Neural cell (in vitro differentiated cells): ENCODE measurements at regions not wholly inside any gene's neighbourhood (a gene's known extent, or its start where the extent isn't known, plus 50 kb on each side); places are given as distances from the start of the nearest gene placed in this dataset.

Experiments
- H2AFZ ChIP-seq: fragments of 200-600, 300-800 bp; sonication (generic), shearing (Covaris generic); 2 replicates; pipeline ENCODE4 v1.6.0; 2014; ENCODE audit warnings: low read depth, mild to moderate bottlenecking, antibody characterized with exemption, low read length, moderate library complexity
- H3F3A ChIP-seq: fragments of 200-600 bp; shearing (Covaris generic); 2 replicates; pipeline ENCODE4 v1.6.1; 2016; ENCODE audit warnings: mild to moderate bottlenecking, moderate library complexity, mixed read lengths, antibody characterized with exemption, low read length; ENCODE audit not compliant: insufficient read depth, poor library complexity, severe bottlenecking
- H3K27ac ChIP-seq: fragments of 200-600, 300-800 bp; sonication (generic), shearing (Covaris generic); 2 replicates; pipeline ENCODE4 v1.5.1; 2014; ENCODE audit warnings: mild to moderate bottlenecking, low read length, moderate library complexity
- H3K27me3 ChIP-seq: fragments of 300-800, 200-600 bp; sonication (generic), shearing (Covaris generic); 2 replicates; pipeline ENCODE4 v1.6.0; 2014; ENCODE audit warnings: mild to moderate bottlenecking, low read depth, low read length, moderate library complexity; ENCODE audit not compliant: insufficient read depth
- H3K36me3 ChIP-seq: fragments of 300-800, 200-600 bp; sonication (generic), shearing (Covaris generic); 2 replicates; pipeline ENCODE4 v1.5.1; 2014; ENCODE audit warnings: mild to moderate bottlenecking, antibody characterized with exemption, low read length, moderate library complexity; ENCODE audit not compliant: insufficient read depth
- H3K4me2 ChIP-seq: fragments of 300-800, 200-600 bp; sonication (generic), shearing (Covaris generic); 2 replicates; pipeline ENCODE4 v1.6.0; 2014; ENCODE audit warnings: mild to moderate bottlenecking, low read length
- H3K4me3 ChIP-seq: fragments of 300-800, 200-600 bp; sonication (generic), shearing (Covaris generic); 2 replicates; pipeline ENCODE4 v1.5.1; 2014; ENCODE audit warnings: mild to moderate bottlenecking, low read length, moderate library complexity
- H3K79me2 ChIP-seq: fragments of 200-600 bp; shearing (Covaris generic); replicated peaks from 2 replicates; pipeline ENCODE4 v1.6.0; 2014; ENCODE audit warnings: mild to moderate bottlenecking, low read length, moderate library complexity; ENCODE audit not compliant: insufficient read depth
- H3K9ac ChIP-seq: fragments of 300-800, 200-600 bp; sonication (generic), shearing (Covaris generic); 2 replicates; pipeline ENCODE4 v1.6.1; 2016; ENCODE audit warnings: mild to moderate bottlenecking, low read length, mixed read lengths
- H3K9me2 ChIP-seq: fragments of 200-600 bp; shearing (Covaris generic); 2 replicates; pipeline ENCODE4 v1.6.1; 2016; ENCODE audit warnings: mild to moderate bottlenecking, low read length, mixed read lengths; ENCODE audit not compliant: insufficient read depth
- H3K9me3 ChIP-seq: fragments of 200-600, 300-800 bp; sonication (generic), shearing (Covaris generic); 2 replicates; pipeline ENCODE4 v1.6.1; 2016; ENCODE audit warnings: mild to moderate bottlenecking, mixed run types, low read length, moderate library complexity, mixed read lengths
- H4K20me1 ChIP-seq: fragments of 200-600 bp; shearing (Covaris generic); 2 replicates; pipeline ENCODE4 v1.6.1; 2016; ENCODE audit warnings: mild to moderate bottlenecking, mixed run types; ENCODE audit not compliant: insufficient read depth
- CTCF ChIP-seq: fragments of 450-650 bp; IDR thresholded peaks from 2 replicates; pipeline ENCODE4 v1.5.1; 2014; ENCODE audit warnings: antibody characterized with exemption, mild to moderate bottlenecking, moderate library complexity; ENCODE audit not compliant: poor library complexity, severe bottlenecking
- EP300 ChIP-seq: fragments of 450-650 bp; conservative IDR thresholded peaks from 2 replicates; pipeline ENCODE4 v1.6.1; 2014; ENCODE audit warnings: antibody characterized with exemption, mild to moderate bottlenecking, moderate library complexity; ENCODE audit not compliant: poor library complexity, severe bottlenecking
- EZH2 ChIP-seq: fragments of 200-600, 300-800 bp; shearing (Covaris generic), sonication (generic); IDR thresholded peaks from 2 replicates; pipeline ENCODE4 v1.6.1; 2014; ENCODE audit warnings: antibody characterized with exemption, low read length, borderline replicate concordance, mild to moderate bottlenecking; ENCODE audit not compliant: insufficient read depth, poor library complexity, severe bottlenecking
- MXI1 ChIP-seq: fragments of 450-650 bp; conservative IDR thresholded peaks from 2 replicates; pipeline ENCODE4 v1.6.1; 2014; ENCODE audit warnings: antibody characterized with exemption, mild to moderate bottlenecking; ENCODE audit not compliant: poor library complexity, severe bottlenecking
- POLR2AphosphoS5 ChIP-seq: IDR thresholded peaks from 2 replicates; pipeline ENCODE4 v1.6.1; 2012
- RAD21 ChIP-seq: fragments of 450-650 bp; conservative IDR thresholded peaks from 2 replicates; pipeline ENCODE4 v1.6.1; 2014; ENCODE audit warnings: antibody characterized with exemption, mild to moderate bottlenecking, moderate library complexity
- REST ChIP-seq: IDR thresholded peaks from 2 replicates; pipeline ENCODE4 v1.6.1; 2012; ENCODE audit warnings: borderline replicate concordance
- SMC3 ChIP-seq: fragments of 450-650 bp; conservative IDR thresholded peaks from 2 replicates; pipeline ENCODE4 v1.6.1; 2014; ENCODE audit warnings: antibody characterized with exemption, mild to moderate bottlenecking, moderate library complexity; ENCODE audit not compliant: poor library complexity
- TAF1 ChIP-seq: IDR thresholded peaks from 2 replicates; pipeline ENCODE4 v1.6.1; 2012; ENCODE audit warnings: low read depth

GRCh38 chr9:29976981-29977380, 2403.7 kb upstream of the C9orf72 start:
- H3K4me3 ChIP-seq = no peak overlapping the region
- H4K20me1 ChIP-seq = no peaks in the 10 kb centered on the region
- no peaks in the 10 kb centered on the region for H3K36me3 ChIP-seq
- no peaks in the 10 kb centered on the region for H3F3A ChIP-seq
- no peaks in the 10 kb centered on the region for H3K9me3 ChIP-seq
- H3K4me2 ChIP-seq = no peak overlapping the region
- TF ChIP-seq RAD21 (no peak), REST (no peak), MXI1 (no peak), CTCF (no peak), EZH2 (no peak), EP300 (no peak), POLR2AphosphoS5 (no peak), SMC3 (no peak), TAF1 (no peak)
- no peaks in the 10 kb centered on the region for H3K9me2 ChIP-seq
- H3K27me3 ChIP-seq = no peaks in the 10 kb centered on the region
- no peak overlapping the region for H3K27ac ChIP-seq
- H3K9ac ChIP-seq = no peak overlapping the region
- H3K79me2 ChIP-seq = no peaks in the 10 kb centered on the region
- no peak overlapping the region for H2AFZ ChIP-seq

GRCh38 chr9:29981013-29981412, 2403.4 kb upstream of the ACO1 start:
- TF ChIP-seq CTCF = no peak
- no peak for TF ChIP-seq EZH2
- no peak for TF ChIP-seq EP300
- Histone ChIP-seq H3K9me2 (no peaks in the 10 kb centered on the region), H3K36me3 (no peaks in the 10 kb centered on the region), H3K27ac (no peak overlapping the region), H3K27me3 (no peaks in the 10 kb centered on the region), H3K79me2 (no peaks in the 10 kb centered on the region), H3K9ac (no peak overlapping the region), H4K20me1 (no peaks in the 10 kb centered on the region), H3K4me3 (no peak overlapping the region), H3K9me3 (no peaks in the 10 kb centered on the region), H3K4me2 (no peak overlapping the region), H2AFZ (no peak overlapping the region), H3F3A (no peaks in the 10 kb centered on the region)
